ENCODE measurements at regions not wholly inside any gene's neighbourhood (a gene's known extent, or its start where the extent isn't known, plus 50 kb on each side); places are given as distances from the start of the nearest gene placed in this dataset.

DNA sequence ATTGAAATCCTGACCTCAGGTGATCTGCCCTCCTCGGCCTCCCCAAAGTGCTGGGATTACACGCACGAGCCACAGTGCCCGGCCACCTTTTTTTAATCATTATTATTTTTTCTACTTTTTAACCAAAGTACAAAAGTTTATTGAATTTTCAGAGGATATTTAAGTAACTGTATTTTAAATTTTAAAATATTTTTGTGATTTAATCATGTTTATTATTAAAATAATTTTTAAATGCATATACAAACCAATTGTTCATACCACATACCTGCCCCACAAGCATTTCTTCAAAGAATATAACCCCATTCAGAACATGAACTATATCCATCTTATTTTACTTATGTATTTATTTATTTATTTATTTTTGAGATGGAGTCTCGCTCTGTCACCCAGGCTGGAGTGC lies 163.6 kb upstream of the MAP2 start:
- TF ChIP-seq, protein P1, sequence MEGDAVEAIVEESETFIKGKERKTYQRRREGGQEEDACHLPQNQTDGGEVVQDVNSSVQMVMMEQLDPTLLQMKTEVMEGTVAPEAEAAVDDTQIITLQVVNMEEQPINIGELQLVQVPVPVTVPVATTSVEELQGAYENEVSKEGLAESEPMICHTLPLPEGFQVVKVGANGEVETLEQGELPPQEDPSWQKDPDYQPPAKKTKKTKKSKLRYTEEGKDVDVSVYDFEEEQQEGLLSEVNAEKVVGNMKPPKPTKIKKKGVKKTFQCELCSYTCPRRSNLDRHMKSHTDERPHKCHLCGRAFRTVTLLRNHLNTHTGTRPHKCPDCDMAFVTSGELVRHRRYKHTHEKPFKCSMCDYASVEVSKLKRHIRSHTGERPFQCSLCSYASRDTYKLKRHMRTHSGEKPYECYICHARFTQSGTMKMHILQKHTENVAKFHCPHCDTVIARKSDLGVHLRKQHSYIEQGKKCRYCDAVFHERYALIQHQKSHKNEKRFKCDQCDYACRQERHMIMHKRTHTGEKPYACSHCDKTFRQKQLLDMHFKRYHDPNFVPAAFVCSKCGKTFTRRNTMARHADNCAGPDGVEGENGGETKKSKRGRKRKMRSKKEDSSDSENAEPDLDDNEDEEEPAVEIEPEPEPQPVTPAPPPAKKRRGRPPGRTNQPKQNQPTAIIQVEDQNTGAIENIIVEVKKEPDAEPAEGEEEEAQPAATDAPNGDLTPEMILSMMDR (conservative IDR thresholded peaks at IDR 0.05; ENCODE audit: low read depth, low read length) = no peak
- no peak for TF ChIP-seq EZH2 (IDR thresholded peaks at IDR 0.05; ENCODE audit: borderline replicate concordance, low read depth, low read length, poor library complexity, severe bottlenecking)

Measured in A673 (cell line).